Spleen (tissue), 7 donors: ENCODE measurements at regions not wholly inside any gene's neighbourhood (a gene's known extent, or its start where the extent isn't known, plus 50 kb on each side); places are given as distances from the start of the nearest gene placed in this dataset.

Experiments used
- POLR2A ChIP-seq, 3 donors: fragments of 450-650 bp; IDR thresholded peaks; one replicate each; pipeline ENCODE4 v1.5.1; 2017; ENCODE audit warnings: antibody characterized with exemption in 3 of 3, mild to moderate bottlenecking in 1 of 3
- TF ChIP-seq, protein P1 (sequence below), 11 experiments: fragments of 200-600 bp in 7 of 11; fragments of 450-650 bp in 4 of 11; sonication (generic) in 4 of 11; IDR thresholded peaks in 8 of 11; conservative IDR thresholded peaks in 3 of 11; 1 replicate in 7 of 11; 2 replicates in 4 of 11; pipeline versions ENCODE4 v1.4.0 to v1.8.0; 2016 to 2021; ENCODE audit warnings: antibody characterized with exemption in 11 of 11, inconsistent platforms in 4 of 11, mild to moderate bottlenecking in 1 of 11
- donor health status: DM: no; HTN: no; CAD: no; lungs with moderate emphysema.
- donor health status: DM: no; HTN: no; CAD: no.
- donor health status: DM: no; HTN: no; CAD: no.

GRCh38 chr7:94277236-94277635 is 117.5 kb upstream of the COL1A2 start:
- TF ChIP-seq, protein P1, sequence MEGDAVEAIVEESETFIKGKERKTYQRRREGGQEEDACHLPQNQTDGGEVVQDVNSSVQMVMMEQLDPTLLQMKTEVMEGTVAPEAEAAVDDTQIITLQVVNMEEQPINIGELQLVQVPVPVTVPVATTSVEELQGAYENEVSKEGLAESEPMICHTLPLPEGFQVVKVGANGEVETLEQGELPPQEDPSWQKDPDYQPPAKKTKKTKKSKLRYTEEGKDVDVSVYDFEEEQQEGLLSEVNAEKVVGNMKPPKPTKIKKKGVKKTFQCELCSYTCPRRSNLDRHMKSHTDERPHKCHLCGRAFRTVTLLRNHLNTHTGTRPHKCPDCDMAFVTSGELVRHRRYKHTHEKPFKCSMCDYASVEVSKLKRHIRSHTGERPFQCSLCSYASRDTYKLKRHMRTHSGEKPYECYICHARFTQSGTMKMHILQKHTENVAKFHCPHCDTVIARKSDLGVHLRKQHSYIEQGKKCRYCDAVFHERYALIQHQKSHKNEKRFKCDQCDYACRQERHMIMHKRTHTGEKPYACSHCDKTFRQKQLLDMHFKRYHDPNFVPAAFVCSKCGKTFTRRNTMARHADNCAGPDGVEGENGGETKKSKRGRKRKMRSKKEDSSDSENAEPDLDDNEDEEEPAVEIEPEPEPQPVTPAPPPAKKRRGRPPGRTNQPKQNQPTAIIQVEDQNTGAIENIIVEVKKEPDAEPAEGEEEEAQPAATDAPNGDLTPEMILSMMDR (IDR thresholded peaks at IDR 0.05 in 8 of 11, conservative IDR thresholded peaks at IDR 0.05 in 3 of 11): no peak
- no peak for TF ChIP-seq POLR2A (IDR thresholded peaks at IDR 0.05)
